ENCODE measurements at regions not wholly inside any gene's neighbourhood (a gene's known extent, or its start where the extent isn't known, plus 50 kb on each side); places are given as distances from the start of the nearest gene placed in this dataset.

DNA sequence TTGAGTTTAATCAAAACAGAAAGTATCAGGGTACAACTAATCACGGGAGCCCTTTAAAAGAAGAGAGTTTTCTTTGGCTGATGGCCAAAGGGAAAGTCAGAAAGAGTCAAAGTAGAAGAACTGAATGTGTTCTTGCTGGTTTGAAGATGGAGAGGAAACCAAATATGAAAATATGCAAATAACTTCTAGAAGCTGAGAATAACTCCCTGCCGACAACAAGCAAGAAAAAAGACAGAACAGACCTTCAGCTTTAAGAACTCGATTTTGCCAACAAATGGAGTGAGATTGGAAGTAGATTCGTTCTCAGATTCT is 903.8 kb downstream of the STIM2 start:
- no peaks in the 10 kb centered on the region for H3K4me1 ChIP-seq
- no peaks in the 10 kb centered on the region for H3K27me3 ChIP-seq
- TF ChIP-seq, protein P1, sequence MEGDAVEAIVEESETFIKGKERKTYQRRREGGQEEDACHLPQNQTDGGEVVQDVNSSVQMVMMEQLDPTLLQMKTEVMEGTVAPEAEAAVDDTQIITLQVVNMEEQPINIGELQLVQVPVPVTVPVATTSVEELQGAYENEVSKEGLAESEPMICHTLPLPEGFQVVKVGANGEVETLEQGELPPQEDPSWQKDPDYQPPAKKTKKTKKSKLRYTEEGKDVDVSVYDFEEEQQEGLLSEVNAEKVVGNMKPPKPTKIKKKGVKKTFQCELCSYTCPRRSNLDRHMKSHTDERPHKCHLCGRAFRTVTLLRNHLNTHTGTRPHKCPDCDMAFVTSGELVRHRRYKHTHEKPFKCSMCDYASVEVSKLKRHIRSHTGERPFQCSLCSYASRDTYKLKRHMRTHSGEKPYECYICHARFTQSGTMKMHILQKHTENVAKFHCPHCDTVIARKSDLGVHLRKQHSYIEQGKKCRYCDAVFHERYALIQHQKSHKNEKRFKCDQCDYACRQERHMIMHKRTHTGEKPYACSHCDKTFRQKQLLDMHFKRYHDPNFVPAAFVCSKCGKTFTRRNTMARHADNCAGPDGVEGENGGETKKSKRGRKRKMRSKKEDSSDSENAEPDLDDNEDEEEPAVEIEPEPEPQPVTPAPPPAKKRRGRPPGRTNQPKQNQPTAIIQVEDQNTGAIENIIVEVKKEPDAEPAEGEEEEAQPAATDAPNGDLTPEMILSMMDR (IDR thresholded peaks at IDR 0.05): no peak
- no peak for TF ChIP-seq POLR2A (IDR thresholded peaks at IDR 0.05)
- no peak overlapping the region for H3K27ac ChIP-seq
- WGBS, 2 donors: 21 to 29% methylated on average over 4 of the region's 4 CpGs
- ATAC-seq (no peak), DNase-seq (no peak)
- H3K4me3 ChIP-seq: no peak overlapping the region
- H3K9me3 ChIP-seq: no peaks in the 10 kb centered on the region
- no peaks in the 10 kb centered on the region for H3K36me3 ChIP-seq (replicated peaks in 1 of 2; ENCODE audit: insufficient read depth in 1 of 2, low read depth in 2 of 2)
- intact Hi-C loops (cut with DNase I): no loop called here

DNA sequence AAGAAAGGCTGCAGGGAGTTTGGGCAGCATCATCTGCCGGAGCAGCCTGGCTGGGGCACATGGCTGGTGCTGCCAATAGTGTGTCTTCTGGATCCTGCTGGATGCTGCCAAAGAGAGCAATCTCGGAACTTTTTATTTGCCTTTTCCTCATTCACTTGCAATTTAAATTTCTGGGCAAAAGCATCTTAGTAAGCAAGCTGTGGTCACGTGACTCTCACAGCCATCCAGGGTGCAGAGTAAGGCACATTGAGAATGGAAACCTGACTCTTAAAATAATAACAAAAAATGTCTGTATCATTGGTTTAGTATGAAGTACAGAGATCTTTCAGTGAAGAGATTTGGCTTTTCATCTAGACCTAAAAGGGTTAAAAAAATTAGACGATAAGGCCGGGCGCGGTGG is 910.3 kb downstream of the STIM2 start:
- TF ChIP-seq POLR2A (IDR thresholded peaks at IDR 0.05): no peak
- TF ChIP-seq, protein P1 (IDR thresholded peaks at IDR 0.05): no peak
- Histone ChIP-seq H3K4me3 (no peak overlapping the region), H3K27me3 (no peaks in the 10 kb centered on the region), H3K27ac (no peak overlapping the region), H3K9me3 (no peaks in the 10 kb centered on the region), H3K4me1 (no peaks in the 10 kb centered on the region), H3K36me3 (replicated peaks in 1 of 2; ENCODE audit: insufficient read depth in 1 of 2, low read depth in 2 of 2) (no peaks in the 10 kb centered on the region)
- intact Hi-C loops (cut with DNase I): no loop called here
- DNase-seq (no peak), ATAC-seq (no peak)
- 73 to 75% methylated on average over 7 of the region's 7 CpGs for WGBS, 2 donors

DNA sequence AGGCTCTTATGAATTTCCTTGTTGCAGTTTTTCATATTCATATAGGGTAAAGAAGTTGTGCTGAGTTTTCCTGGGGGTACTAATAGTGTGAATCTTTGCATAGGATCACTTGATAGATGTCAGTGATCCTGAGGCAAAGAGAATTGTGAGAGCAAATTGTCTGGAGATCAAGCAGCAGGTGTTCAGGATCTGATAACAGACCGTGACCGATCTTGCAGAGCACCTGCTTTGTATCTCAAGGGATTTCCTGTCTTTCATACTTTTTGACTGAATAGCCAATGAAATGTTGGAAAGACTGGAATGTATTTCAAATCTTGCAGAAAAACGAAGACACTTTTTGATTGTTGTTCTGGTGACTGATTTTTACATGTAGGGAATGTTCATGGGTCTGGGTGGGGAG is 914.5 kb downstream of the STIM2 start:
- 9 to 16% methylated on average over 3 of the region's 3 CpGs for WGBS, 2 donors
- Histone ChIP-seq H3K9me3 (no peaks in the 10 kb centered on the region), H3K4me1 (no peaks in the 10 kb centered on the region), H3K4me3 (no peak overlapping the region), H3K36me3 (replicated peaks in 1 of 2; ENCODE audit: insufficient read depth in 1 of 2, low read depth in 2 of 2) (no peaks in the 10 kb centered on the region), H3K27me3 (no peaks in the 10 kb centered on the region), H3K27ac (no peak overlapping the region)
- intact Hi-C loops (cut with DNase I): no loop called here
- DNase-seq (no peak), ATAC-seq (no peak)
- TF ChIP-seq, protein P1 (IDR thresholded peaks at IDR 0.05): no peak
- TF ChIP-seq POLR2A (IDR thresholded peaks at IDR 0.05): no peak

- H3K4me1 ChIP-seq: no peaks in the 10 kb centered on the region
- no peaks in the 10 kb centered on the region for H3K27me3 ChIP-seq
- no peaks in the 10 kb centered on the region for H3K36me3 ChIP-seq (replicated peaks in 1 of 2; ENCODE audit: insufficient read depth in 1 of 2, low read depth in 2 of 2)
- no peak overlapping the region for H3K27ac ChIP-seq
- H3K4me3 ChIP-seq: no peak overlapping the region
- H3K9me3 ChIP-seq: no peaks in the 10 kb centered on the region
- DNase-seq (no peak), ATAC-seq (no peak)
- intact Hi-C loops (cut with DNase I): no loop called here
- no peak for TF ChIP-seq POLR2A (IDR thresholded peaks at IDR 0.05)
- TF ChIP-seq, protein P1 (IDR thresholded peaks at IDR 0.05): no peak
- 74 to 79% methylated on average over 1 of the region's 1 CpG for WGBS, 2 donors
Measured at GRCh38 chr4:27779827-27780226, 919.2 kb downstream of the STIM2 start.

GRCh38 chr4:27787195-27787594 is 926.6 kb downstream of the STIM2 start:
- no peaks in the 10 kb centered on the region for H3K27me3 ChIP-seq
- H3K27ac ChIP-seq: no peak overlapping the region
- ATAC-seq (no peak), DNase-seq (no peak)
- H3K9me3 ChIP-seq: no peaks in the 10 kb centered on the region
- no peaks in the 10 kb centered on the region for H3K36me3 ChIP-seq (replicated peaks in 1 of 2; ENCODE audit: insufficient read depth in 1 of 2, low read depth in 2 of 2)
- 51 to 54% methylated on average over 2 of the region's 2 CpGs for WGBS, 2 donors
- intact Hi-C loops (cut with DNase I): no loop called here
- no peak for TF ChIP-seq POLR2A (IDR thresholded peaks at IDR 0.05)
- TF ChIP-seq, protein P1 (IDR thresholded peaks at IDR 0.05): no peak
- H3K4me3 ChIP-seq: no peak overlapping the region
- no peaks in the 10 kb centered on the region for H3K4me1 ChIP-seq

All from body of pancreas (tissue), 4 donors.